HG03342 (cell line): ENCODE measurements at regions not wholly inside any gene's neighbourhood (a gene's known extent, or its start where the extent isn't known, plus 50 kb on each side); places are given as distances from the start of the nearest gene placed in this dataset.
"Not testable (repeated sequence)": the region's sequence is repeated elsewhere in the genome, so short reads cannot be mapped to it uniquely, and the experiment has no call there.

Experiments
- ATAC-seq: cut with Tn5 transposase; IDR thresholded peaks from one replicate; pipeline ENCODE4 v1.9.1; 2021; ENCODE audit warnings: mild to moderate bottlenecking, moderate library complexity; ENCODE audit not compliant: unreplicated experiment

- ATAC-seq: no peak
Observed at GRCh38 chr2:14751581-14751980, 119.1 kb downstream of the LRATD1 start.

- peak; percentile 61 for ATAC-seq
Observed at GRCh38 chr2:14752295-14752694, 119.8 kb downstream of the LRATD1 start.

- no peak for ATAC-seq
Observed at GRCh38 chr2:14756122-14756541, 123.6 kb downstream of the LRATD1 start.

GRCh38 chr2:14756981-14757657, 124.6 kb downstream of the LRATD1 start:
- no peak for ATAC-seq

GRCh38 chr2:14759082-14759481, 126.6 kb downstream of the LRATD1 start:
- ATAC-seq: no peak

GRCh38 chr2:14760169-14760568, 127.7 kb downstream of the LRATD1 start:
- no peak for ATAC-seq

- ATAC-seq: no peak
Observed at GRCh38 chr2:14761118-14761517, 128.6 kb downstream of the LRATD1 start.

- ATAC-seq: no peak
Observed at GRCh38 chr2:14773696-14774095, 141.2 kb downstream of the LRATD1 start.

- ATAC-seq: no peak
Observed at GRCh38 chr2:14774436-14774968, 142.0 kb downstream of the LRATD1 start.

- no peak for ATAC-seq
Observed at GRCh38 chr2:14776216-14776615, 143.7 kb downstream of the LRATD1 start.

GRCh38 chr2:14778015-14778414, 145.5 kb downstream of the LRATD1 start:
- ATAC-seq: no peak

- ATAC-seq: no peak
Observed at GRCh38 chr2:14779252-14779651, 146.7 kb downstream of the LRATD1 start.

- no peak for ATAC-seq
Observed at GRCh38 chr2:14781142-14781541, 148.6 kb downstream of the LRATD1 start.

- ATAC-seq: not testable (repeated sequence)
Observed at GRCh38 chr2:14788814-14789213, 156.3 kb downstream of the LRATD1 start.

- no peak for ATAC-seq
Observed at GRCh38 chr2:14790041-14790640, 157.6 kb downstream of the LRATD1 start.

GRCh38 chr2:14803994-14804393, 171.5 kb downstream of the LRATD1 start:
- no peak for ATAC-seq

GRCh38 chr2:14804902-14805301, 172.4 kb downstream of the LRATD1 start:
- no peak for ATAC-seq

- ATAC-seq: no peak
Observed at GRCh38 chr2:14806613-14807012, 174.1 kb downstream of the LRATD1 start.

GRCh38 chr2:14815201-14815600, 182.7 kb downstream of the LRATD1 start:
- ATAC-seq: no peak

GRCh38 chr2:14816069-14817060, 183.8 kb downstream of the LRATD1 start:
- no peak for ATAC-seq

- no peak for ATAC-seq
Observed at GRCh38 chr2:14817848-14818247, 185.3 kb downstream of the LRATD1 start.
